HCT116 (cell line): ENCODE measurements at regions not wholly inside any gene's neighbourhood (a gene's known extent, or its start where the extent isn't known, plus 50 kb on each side); places are given as distances from the start of the nearest gene placed in this dataset.

ENCODE experiments used
- ATF3 ChIP-seq: IDR thresholded peaks from 2 replicates; pipeline ENCODE4 v1.6.1; 2012
- CEBPB ChIP-seq: IDR thresholded peaks from 2 replicates; pipeline ENCODE4 v1.6.1; 2012; ENCODE audit warnings: low read depth
- CTCF ChIP-seq, 3 experiments: fragments of 200-600 bp in 1 of 3; sonication (generic) in 1 of 3; IDR thresholded peaks in 2 of 3; conservative IDR thresholded peaks in 1 of 3; 2 replicates each; pipeline ENCODE4 v1.5.1; 2012 to 2017; ENCODE audit warnings: low read depth in 2 of 3, low read length in 2 of 3, antibody characterized with exemption in 1 of 3, borderline replicate concordance in 1 of 3, control low read depth in 1 of 3, mild to moderate bottlenecking in 1 of 3, mixed read lengths in 1 of 3, mixed run types in 1 of 3, moderate library complexity in 1 of 3; ENCODE audit not compliant: insufficient read depth in 1 of 3
- EZH2 ChIP-seq: fragments of 200-600 bp; sonication (generic); IDR thresholded peaks from 2 replicates; pipeline ENCODE4 v1.6.1; 2017; ENCODE audit warnings: antibody characterized with exemption, mixed run types
- JUND ChIP-seq: IDR thresholded peaks from 2 replicates; pipeline ENCODE4 v1.6.1; 2012
- POLR2A ChIP-seq: IDR thresholded peaks from 2 replicates; pipeline ENCODE4 v1.7.0; 2011; ENCODE audit warnings: borderline replicate concordance; ENCODE audit not compliant: insufficient read depth, insufficient read length; ENCODE audit errors: extremely low read depth
- POLR2AphosphoS5 ChIP-seq: IDR thresholded peaks from 2 replicates; pipeline ENCODE4 v1.6.1; 2011; ENCODE audit warnings: mild to moderate bottlenecking, low read depth, low read length, moderate library complexity
- RAD21 ChIP-seq: IDR thresholded peaks from 2 replicates; pipeline ENCODE4 v1.6.1; 2012; ENCODE audit warnings: low read depth, mild to moderate bottlenecking
- REST ChIP-seq: IDR thresholded peaks from 2 replicates; pipeline ENCODE4 v1.6.1; 2012; ENCODE audit warnings: low read depth
- SIN3A ChIP-seq: IDR thresholded peaks from 2 replicates; pipeline ENCODE4 v1.6.1; 2012; ENCODE audit warnings: low read depth
- TCF7L2 ChIP-seq: IDR thresholded peaks from 2 replicates; pipeline ENCODE4 v1.7.0; 2011; ENCODE audit warnings: borderline replicate concordance, inconsistent platforms; ENCODE audit not compliant: insufficient read depth, insufficient read length; ENCODE audit errors: extremely low read depth
- YY1 ChIP-seq: IDR thresholded peaks from 2 replicates; pipeline ENCODE4 v1.6.1; 2011; ENCODE audit warnings: low read length, low read depth, moderate library complexity, mild to moderate bottlenecking; ENCODE audit not compliant: insufficient replicate concordance; ENCODE audit errors: extremely low read depth
- ZFX ChIP-seq: fragments of 450-650 bp; IDR thresholded peaks from 2 replicates; pipeline ENCODE4 v1.6.1; 2017
- ZNF274 ChIP-seq: fragments of 200-500 bp; sonication (Bioruptor generic); IDR thresholded peaks from 2 replicates; pipeline ENCODE4 v1.6.1; 2014; ENCODE audit warnings: mild to moderate bottlenecking, low read depth, low read length, inconsistent platforms

GRCh38 chr2:16060936-16061338 is 120.6 kb downstream of the MYCN start:
- TF ChIP-seq ATF3 = no peak
- no peak for TF ChIP-seq POLR2A
- TF ChIP-seq YY1 = no peak
- TF ChIP-seq REST = no peak
- TF ChIP-seq CTCF (IDR thresholded peaks at IDR 0.05 in 2 of 3, conservative IDR thresholded peaks at IDR 0.05 in 1 of 3; ENCODE audit: borderline replicate concordance in 1 of 3, insufficient read depth in 1 of 3, low read depth in 2 of 3, low read length in 2 of 3) = no peak
- TF ChIP-seq SIN3A = no peak
- TF ChIP-seq EZH2 = no peak
- no peak for TF ChIP-seq ZNF274
- TF ChIP-seq TCF7L2 = no peak
- TF ChIP-seq RAD21 = no peak
- no peak for TF ChIP-seq CEBPB
- no peak for TF ChIP-seq POLR2AphosphoS5
- no peak for TF ChIP-seq ZFX
- TF ChIP-seq JUND = no peak
